Heart left ventricle (tissue), 16 donors: ENCODE measurements at regions not wholly inside any gene's neighbourhood (a gene's known extent, or its start where the extent isn't known, plus 50 kb on each side); places are given as distances from the start of the nearest gene placed in this dataset.

ENCODE experiments used
- ATAC-seq, 4 donors: fragments of 200-7000 bp; cut with Tn5 transposase; one replicate each; pipeline ENCODE4 v1.9.1; 2020 to 2022; ENCODE audit warnings: moderate library complexity in 4 of 4, mild to moderate bottlenecking in 3 of 4, moderate number of reproducible peaks in 1 of 4
- DNase-seq, 5 donors: peaks; one replicate each; pipeline ENCODE4 v3.0.0-alpha.2; 2020
- H3K27ac ChIP-seq, 12 donors: fragments of 200-600 bp; sonication (generic) in 4 of 12; one replicate each; pipeline versions ENCODE4 v1.5.0 to v1.8.0; 2016 to 2022; ENCODE audit warnings: mild to moderate bottlenecking in 2 of 12
- H3K27me3 ChIP-seq, 9 donors: fragments of 200-600 bp; sonication (generic) in 2 of 9; one replicate each; pipeline versions ENCODE4 v1.5.1 to v1.8.0; 2016 to 2022; ENCODE audit warnings: mild to moderate bottlenecking in 3 of 9
- H3K36me3 ChIP-seq, 9 donors: fragments of 200-600 bp; sonication (generic) in 2 of 9; one replicate each; pipeline versions ENCODE4 v1.5.0 to v1.8.0; 2018 to 2022; ENCODE audit warnings: mild to moderate bottlenecking in 2 of 9
- H3K4me1 ChIP-seq, 12 donors: fragments of 200-600 bp; sonication (generic) in 4 of 12; one replicate each; pipeline versions ENCODE4 v1.5.0 to v1.8.0; 2016 to 2022; ENCODE audit warnings: mild to moderate bottlenecking in 3 of 12
- H3K4me3 ChIP-seq, 12 donors: fragments of 200-600 bp; sonication (generic) in 4 of 12; one replicate each; pipeline versions ENCODE4 v1.5.0 to v1.8.0; 2017 to 2022; ENCODE audit warnings: mild to moderate bottlenecking in 9 of 12, moderate library complexity in 4 of 12
- H3K9me3 ChIP-seq, 12 donors: fragments of 200-600 bp; sonication (generic) in 4 of 12; one replicate each; pipeline versions ENCODE4 v1.5.0 to v1.8.0; 2016 to 2022; ENCODE audit warnings: mild to moderate bottlenecking in 1 of 12
- CTCF ChIP-seq, 12 donors: fragments of 200-600 bp; sonication (generic) in 4 of 12; IDR thresholded peaks; one replicate each; pipeline versions ENCODE4 v1.5.0 to v1.8.0; 2018 to 2022; ENCODE audit warnings: antibody characterized with exemption in 12 of 12, mild to moderate bottlenecking in 5 of 12
- POLR2A ChIP-seq, 2 donors: fragments of 450-650 bp; IDR thresholded peaks; one replicate each; pipeline ENCODE4 v1.6.1; 2017; ENCODE audit warnings: antibody characterized with exemption in 2 of 2, mild to moderate bottlenecking in 2 of 2, moderate library complexity in 2 of 2
- WGBS, 4 donors: extraction: QIAGEN DNeasy Blood & Tissue Kit in 2 of 4; methylation state at CpG; one replicate each; pipeline versions ENCODE4 v1.1.5 to v1.1.7; 2013 to 2018; 5-methylcytosine and 5-hydroxymethylcytosine counted together
- intact Hi-C, 10 donors: fragments of 100-400 bp; cut with DNase I; formaldehyde crosslinking; loops; one replicate each; pipeline versions ENCODE4 v1.11.1 to v1.14.2; 2022
- donor health status: ischemic (EF 13 %, LVEDD 7.1; RV severe dilation, severe dysfunction).
- donor health status: healthy with polysubstance abuse.
- donor health status: DM: no; HTN: yes; CAD: no.
- donor health status: DM: no; HTN: no; CAD: no.
- donor health status: ischemic (EF 25% LVEDD 6.9; RV normal size, moderate dysfunction).
- donor health status: ischemic (EF 25% LVEDD 5.7; RV mildly dilated, moderate dysfunction).
- donor health status: healthy.
- donor health status: DM: yes; HTN: yes; CAD: no.
- donor health status: ischemic (EF 35%, LVEDD 5.7; RV mildly dilated, moderate dysfunction).
- donor health status: nonischemic (EF 11% LVEDD 7.7; RV severe dilation, severe dysfunction).
- donor health status: DM: yes; HTN: yes; CAD: no.
- donor health status: PGD.
- donor health status: ischemic (EF 29% LVEDD 5.4; RV normal size, mild dysfunction).
- donor health status: nonischemic (EF 23%, LVEDD 6.1; RV moderate dilation, normal function).

- Histone ChIP-seq H3K4me3 (no peak overlapping the region), H3K9me3 (peaks cover 0 to 20% (median 0%) of the 10 kb centered on the region in 12 donors), H3K36me3 (no peaks in the 10 kb centered on the region), H3K27me3 (peaks cover 0 to 70% (median 0%) of the 10 kb centered on the region in 9 donors), H3K4me1 (no peaks in the 10 kb centered on the region), H3K27ac (no peak overlapping the region)
- intact Hi-C loops: no loop called here
- TF ChIP-seq POLR2A (IDR thresholded peaks at IDR 0.05) (no peak), CTCF (IDR thresholded peaks at IDR 0.05) (no peak)
- DNase-seq: no peak
- ATAC-seq: no peak
These were observed 101.0 kb upstream of the NFE2L3 start for GRCh38 chr7:26051021-26051420.

GRCh38 chr7:26052706-26053105 is 99.3 kb upstream of the NFE2L3 start:
- intact Hi-C loops: no loop called here
- H3K27me3 ChIP-seq: peaks cover 0 to 72% (median 0%) of the 10 kb centered on the region in 9 donors
- TF ChIP-seq CTCF (IDR thresholded peaks at IDR 0.05) (no peak), POLR2A (IDR thresholded peaks at IDR 0.05) (no peak)

GRCh38 chr7:26054386-26054785 is 97.6 kb upstream of the NFE2L3 start:
- TF ChIP-seq CTCF (IDR thresholded peaks at IDR 0.05) (no peak), POLR2A (IDR thresholded peaks at IDR 0.05) (no peak)
- Histone ChIP-seq H3K4me3 (no peak overlapping the region), H3K4me1 (no peaks in the 10 kb centered on the region), H3K36me3 (no peaks in the 10 kb centered on the region), H3K27me3 (peaks cover 0 to 71% (median 0%) of the 10 kb centered on the region in 9 donors), H3K27ac (no peak overlapping the region), H3K9me3 (peaks cover 0 to 20% (median 2%) of the 10 kb centered on the region in 12 donors)
- no peak for ATAC-seq
- DNase-seq: no peak
- intact Hi-C loops: no loop called here
- whole genome bisulfite sequencing, 4 donors: 76 to 92% (median 80%) methylated on average over 3 of the region's 3 CpGs

More at GRCh38 chr7:26052706-26053105, 99.3 kb upstream of the NFE2L3 start:
- Histone ChIP-seq H3K4me3 (no peak overlapping the region), H3K27ac (no peak overlapping the region), H3K36me3 (no peaks in the 10 kb centered on the region), H3K4me1 (no peaks in the 10 kb centered on the region), H3K9me3 (peaks cover 0 to 20% (median 2%) of the 10 kb centered on the region in 12 donors)
- ATAC-seq (no peak), DNase-seq (no peak)

- Histone ChIP-seq H3K4me3 (no peak overlapping the region), H3K27ac (no peak overlapping the region), H3K4me1 (no peaks in the 10 kb centered on the region), H3K27me3 (peaks cover 0 to 65% (median 0%) of the 10 kb centered on the region in 9 donors), H3K9me3 (peaks cover 0 to 20% (median 2%) of the 10 kb centered on the region in 12 donors), H3K36me3 (no peaks in the 10 kb centered on the region)
- no peak for DNase-seq
- no peak for TF ChIP-seq POLR2A (IDR thresholded peaks at IDR 0.05)
- no peak for TF ChIP-seq CTCF (IDR thresholded peaks at IDR 0.05)
- no peak for ATAC-seq
- 66 to 75% (median 70%) methylated on average over 3 of the region's 3 CpGs for WGBS, 4 donors
- intact Hi-C loops: no loop called here
These were observed 96.8 kb upstream of the NFE2L3 start for GRCh38 chr7:26055241-26055640.
